SK-N-DZ (cell line): ENCODE measurements at regions not wholly inside any gene's neighbourhood (a gene's known extent, or its start where the extent isn't known, plus 50 kb on each side); places are given as distances from the start of the nearest gene placed in this dataset.

Experiments used
- DNase-seq: peaks from one replicate; pipeline ENCODE4 v3.0.0-alpha.2; 2015; ENCODE audit warnings: low spot score

- DNase-seq, result no peak
Observed at GRCh38 chr4:31104043-31104442, 383.9 kb downstream of the PCDH7 start.

- no peak for DNase-seq
Observed at GRCh38 chr4:31104577-31104976, 384.4 kb downstream of the PCDH7 start.

- DNase-seq, result no peak
Observed at GRCh38 chr4:31106419-31106818, 386.2 kb downstream of the PCDH7 start.

- DNase-seq, result no peak
Observed at GRCh38 chr4:31107362-31107761, 387.2 kb downstream of the PCDH7 start.

GRCh38 chr4:31108762-31109161, 388.6 kb downstream of the PCDH7 start:
- DNase-seq, result no peak

GRCh38 chr4:31111790-31112189, 391.6 kb downstream of the PCDH7 start:
- no peak for DNase-seq

GRCh38 chr4:31114816-31115215, 394.6 kb downstream of the PCDH7 start:
- no peak for DNase-seq

- no peak for DNase-seq
Observed at GRCh38 chr4:31124008-31124585, 403.9 kb downstream of the PCDH7 start.

GRCh38 chr4:31125061-31125460, 404.9 kb downstream of the PCDH7 start:
- DNase-seq, result no peak

- DNase-seq, result no peak
Observed at GRCh38 chr4:31125496-31125895, 405.3 kb downstream of the PCDH7 start.

- DNase-seq, result no peak
Observed at GRCh38 chr4:31126881-31127398, 406.8 kb downstream of the PCDH7 start.

GRCh38 chr4:31130930-31131329, 410.8 kb downstream of the PCDH7 start:
- DNase-seq, result no peak

GRCh38 chr4:31134720-31135119, 414.6 kb downstream of the PCDH7 start:
- DNase-seq, result no peak

GRCh38 chr4:31139767-31140166, 419.6 kb downstream of the PCDH7 start:
- peak; percentile 76 for DNase-seq

GRCh38 chr4:31141095-31141831, 421.1 kb downstream of the PCDH7 start:
- DNase-seq, result no peak

- DNase-seq, result no peak
Observed at GRCh38 chr4:31141832-31142142, 421.6 kb downstream of the PCDH7 start.

GRCh38 chr4:31146366-31146765, 426.2 kb downstream of the PCDH7 start:
- DNase-seq, result no peak

- no peak for DNase-seq
Observed at GRCh38 chr4:31148990-31149389, 428.8 kb downstream of the PCDH7 start.

- no peak for DNase-seq
Observed at GRCh38 chr4:31156221-31156620, 436.1 kb downstream of the PCDH7 start.

GRCh38 chr4:31160146-31160545, 440.0 kb downstream of the PCDH7 start:
- no peak for DNase-seq

- no peak for DNase-seq
Observed at GRCh38 chr4:31169846-31170245, 449.7 kb downstream of the PCDH7 start.

- DNase-seq, result no peak
Observed at GRCh38 chr4:31171362-31171761, 451.2 kb downstream of the PCDH7 start.

GRCh38 chr4:31175242-31175910, 455.2 kb downstream of the PCDH7 start:
- DNase-seq, result no peak
